ENCODE measurements at regions not wholly inside any gene's neighbourhood (a gene's known extent, or its start where the extent isn't known, plus 50 kb on each side); places are given as distances from the start of the nearest gene placed in this dataset.
"Not testable (repeated sequence)": the region's sequence is repeated elsewhere in the genome, so short reads cannot be mapped to it uniquely, and the experiment has no call there.

DNA sequence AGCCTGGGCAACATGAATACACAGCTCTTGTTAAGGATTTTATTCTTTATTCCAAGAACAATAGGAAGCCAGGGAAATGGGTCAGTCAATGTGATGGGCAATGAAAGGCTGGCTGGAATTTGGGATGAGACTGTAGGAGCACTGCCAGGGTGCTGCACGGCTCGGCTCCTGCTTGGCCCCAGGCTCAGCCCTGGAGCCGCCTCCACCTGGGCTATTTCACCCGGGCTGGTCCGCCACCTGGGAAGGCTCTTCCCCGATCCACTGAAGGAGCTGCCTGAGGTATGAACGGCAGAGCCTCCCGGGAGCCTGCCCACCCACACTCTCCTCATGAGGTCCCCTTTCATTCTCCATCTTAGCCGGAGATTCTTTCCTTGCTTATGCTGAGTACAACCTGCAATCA lies 80.4 kb upstream of the KMT2C start:
- H3K27ac Mint-ChIP-seq = no peak overlapping the region
- H3K4me1 Mint-ChIP-seq (ENCODE audit: low read depth) = no peaks in the 10 kb centered on the region
- TF ChIP-seq, protein P1, sequence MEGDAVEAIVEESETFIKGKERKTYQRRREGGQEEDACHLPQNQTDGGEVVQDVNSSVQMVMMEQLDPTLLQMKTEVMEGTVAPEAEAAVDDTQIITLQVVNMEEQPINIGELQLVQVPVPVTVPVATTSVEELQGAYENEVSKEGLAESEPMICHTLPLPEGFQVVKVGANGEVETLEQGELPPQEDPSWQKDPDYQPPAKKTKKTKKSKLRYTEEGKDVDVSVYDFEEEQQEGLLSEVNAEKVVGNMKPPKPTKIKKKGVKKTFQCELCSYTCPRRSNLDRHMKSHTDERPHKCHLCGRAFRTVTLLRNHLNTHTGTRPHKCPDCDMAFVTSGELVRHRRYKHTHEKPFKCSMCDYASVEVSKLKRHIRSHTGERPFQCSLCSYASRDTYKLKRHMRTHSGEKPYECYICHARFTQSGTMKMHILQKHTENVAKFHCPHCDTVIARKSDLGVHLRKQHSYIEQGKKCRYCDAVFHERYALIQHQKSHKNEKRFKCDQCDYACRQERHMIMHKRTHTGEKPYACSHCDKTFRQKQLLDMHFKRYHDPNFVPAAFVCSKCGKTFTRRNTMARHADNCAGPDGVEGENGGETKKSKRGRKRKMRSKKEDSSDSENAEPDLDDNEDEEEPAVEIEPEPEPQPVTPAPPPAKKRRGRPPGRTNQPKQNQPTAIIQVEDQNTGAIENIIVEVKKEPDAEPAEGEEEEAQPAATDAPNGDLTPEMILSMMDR (IDR thresholded peaks at IDR 0.05) = no peak
- H3K4me3 Mint-ChIP-seq = no peak overlapping the region
- H3K9me3 Mint-ChIP-seq = peaks cover 11% of the 10 kb centered on the region
- peaks cover 3% of the 10 kb centered on the region for H3K27me3 Mint-ChIP-seq (ENCODE audit: insufficient read depth)
- H3K36me3 Mint-ChIP-seq (ENCODE audit: low read depth) = no peaks in the 10 kb centered on the region
- no peak for DNase-seq

DNA sequence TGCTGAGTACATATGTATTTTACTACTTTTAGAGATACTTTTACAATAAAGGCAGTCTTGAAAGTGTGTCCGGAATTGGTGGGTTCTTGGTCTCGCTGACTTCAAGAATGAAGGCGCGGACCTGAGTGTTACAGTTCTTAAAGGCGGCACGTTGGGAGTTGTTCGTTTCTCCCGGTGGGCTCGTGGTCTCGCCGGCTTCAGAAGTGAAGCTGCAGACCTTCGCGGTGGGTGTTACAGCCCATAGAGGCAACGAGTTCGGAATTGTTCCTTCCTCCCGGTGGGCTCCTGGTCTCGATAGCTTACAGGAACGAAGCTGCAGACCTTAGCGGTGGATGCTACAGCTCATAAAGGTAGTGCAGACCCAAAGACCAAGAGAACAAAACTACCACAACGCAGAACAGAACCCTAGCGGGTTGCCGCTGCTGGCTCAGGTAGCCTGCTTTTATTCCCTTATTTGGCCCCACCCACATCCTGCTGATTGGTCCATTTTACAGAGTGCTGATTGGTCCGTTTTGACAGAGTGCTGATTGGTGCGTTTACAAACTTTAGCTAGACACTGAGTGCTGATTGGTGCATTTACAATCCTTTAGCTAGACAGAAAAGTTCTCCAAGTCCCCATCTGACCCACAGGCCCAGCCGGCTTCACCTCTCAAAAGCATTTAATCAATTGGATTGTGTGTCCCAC lies 79.6 kb upstream of the KMT2C start:
- not testable (repeated sequence) for H3K27ac Mint-ChIP-seq; H3K27me3 Mint-ChIP-seq (ENCODE audit: insufficient read depth); H3K36me3 Mint-ChIP-seq (ENCODE audit: low read depth); DNase-seq; H3K4me1 Mint-ChIP-seq (ENCODE audit: low read depth); H3K4me3 Mint-ChIP-seq
- peaks cover 11% of the 10 kb centered on the region for H3K9me3 Mint-ChIP-seq

DNA sequence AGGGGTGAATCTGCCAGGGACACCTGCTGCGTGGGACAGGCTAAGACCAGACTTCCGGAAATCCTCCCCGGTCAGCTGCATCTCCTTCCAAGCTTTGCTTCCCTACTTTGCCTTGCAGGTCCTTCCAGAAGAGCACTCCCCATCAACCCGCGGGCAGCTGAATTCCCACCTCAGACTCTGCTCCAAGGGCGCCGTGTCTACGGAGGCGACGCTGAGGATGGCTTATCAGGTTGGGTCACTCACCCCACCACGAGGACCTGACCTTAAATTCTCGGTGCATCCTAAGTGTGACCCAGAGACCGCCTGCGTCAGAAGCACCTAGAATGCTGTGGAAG lies 78.9 kb upstream of the KMT2C start:
- no peak for DNase-seq
- H3K4me1 Mint-ChIP-seq (ENCODE audit: low read depth) = no peaks in the 10 kb centered on the region
- no peaks in the 10 kb centered on the region for H3K36me3 Mint-ChIP-seq (ENCODE audit: low read depth)
- H3K27me3 Mint-ChIP-seq (ENCODE audit: insufficient read depth) = peaks cover 3% of the 10 kb centered on the region
- TF ChIP-seq, protein P1 (IDR thresholded peaks at IDR 0.05) = no peak
- no peak overlapping the region for H3K27ac Mint-ChIP-seq
- H3K4me3 Mint-ChIP-seq = no peak overlapping the region
- peaks cover 11% of the 10 kb centered on the region for H3K9me3 Mint-ChIP-seq

DNA sequence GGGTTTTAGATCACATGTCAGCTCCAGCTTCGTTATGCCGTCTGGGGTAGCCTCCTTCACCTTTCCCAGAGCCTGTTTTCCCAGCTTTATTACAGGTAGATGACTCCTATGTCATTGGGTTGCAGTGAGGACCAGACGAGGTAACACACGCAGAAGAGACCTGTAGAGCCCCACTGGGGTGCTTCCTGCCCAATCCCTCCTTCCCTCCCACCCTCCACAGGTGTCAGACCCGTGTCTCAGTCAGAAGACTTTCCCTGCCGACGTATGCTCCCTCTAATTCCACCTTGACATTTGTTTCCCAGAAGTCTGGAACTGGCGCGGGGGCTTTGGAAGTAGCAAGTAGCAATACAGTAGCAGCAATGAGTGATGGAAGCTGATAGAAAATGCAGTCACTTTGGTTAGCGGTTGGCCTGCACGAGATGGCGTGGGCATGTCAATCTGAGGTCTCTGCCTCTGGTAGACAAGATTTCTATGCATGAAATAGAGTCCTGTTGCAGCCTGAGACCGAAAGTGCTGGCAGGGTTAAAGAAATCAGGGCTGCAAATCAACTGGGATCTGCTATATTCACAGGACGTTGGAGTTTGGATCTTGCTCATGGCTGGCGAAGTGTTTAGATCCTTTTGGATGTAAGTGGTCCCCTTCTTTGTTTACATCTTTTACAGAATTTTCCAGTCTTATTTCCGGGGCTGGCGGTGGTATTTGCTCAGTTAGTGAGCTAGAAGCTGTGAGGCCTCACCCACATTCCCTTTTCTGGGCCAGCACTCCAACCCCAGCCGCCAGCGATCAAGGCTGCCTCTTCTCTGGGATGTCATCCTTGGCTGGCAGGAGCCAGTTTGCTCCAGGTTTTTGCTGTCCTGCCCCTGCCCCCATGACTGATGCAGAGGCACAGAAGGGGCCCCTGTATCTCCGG lies 78.3 kb upstream of the KMT2C start:
- TF ChIP-seq, protein P1 (IDR thresholded peaks at IDR 0.05) = no peak
- H3K27ac Mint-ChIP-seq = no peak overlapping the region

DNA sequence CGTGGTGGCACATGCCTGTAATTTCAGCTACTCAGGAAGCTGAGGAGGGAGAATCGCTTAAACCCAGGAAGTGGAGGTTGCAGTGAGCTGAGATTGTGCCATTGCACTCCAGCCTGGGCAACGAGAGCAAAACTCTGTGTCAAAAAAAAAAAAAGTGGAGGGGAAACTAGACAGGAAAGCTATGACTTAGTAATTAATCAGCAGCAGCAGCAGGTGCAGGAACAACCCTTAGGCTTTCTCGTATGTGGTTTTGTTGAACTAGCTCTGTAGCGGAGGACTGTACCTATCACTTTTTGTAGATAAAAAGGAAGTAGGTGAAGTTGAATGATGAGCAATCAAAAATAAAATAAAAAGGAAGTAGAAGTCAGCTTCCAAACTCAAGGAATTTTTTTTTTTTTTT lies 76.9 kb upstream of the KMT2C start:
- H3K4me1 Mint-ChIP-seq (ENCODE audit: low read depth) = no peaks in the 10 kb centered on the region
- no peak for DNase-seq
- no peak overlapping the region for H3K27ac Mint-ChIP-seq
- TF ChIP-seq, protein P1 (IDR thresholded peaks at IDR 0.05) = no peak
- no peak overlapping the region for H3K4me3 Mint-ChIP-seq
- H3K27me3 Mint-ChIP-seq (ENCODE audit: insufficient read depth) = peaks cover 5% of the 10 kb centered on the region
- no peaks in the 10 kb centered on the region for H3K36me3 Mint-ChIP-seq (ENCODE audit: low read depth)
- H3K9me3 Mint-ChIP-seq = peaks cover 3% of the 10 kb centered on the region; the same call in 1 of the 2 replicates

More for the DNA sequence above, 78.3 kb upstream of the KMT2C start:
- Mint-ChIP-seq H3K9me3 (peaks cover 4% of the 10 kb centered on the region), H3K27me3 (ENCODE audit: insufficient read depth) (peaks cover 5% of the 10 kb centered on the region), H3K4me1 (ENCODE audit: low read depth) (no peaks in the 10 kb centered on the region), H3K4me3 (no peak overlapping the region), H3K36me3 (ENCODE audit: low read depth) (no peaks in the 10 kb centered on the region)
- DNase-seq = no peak

DNA sequence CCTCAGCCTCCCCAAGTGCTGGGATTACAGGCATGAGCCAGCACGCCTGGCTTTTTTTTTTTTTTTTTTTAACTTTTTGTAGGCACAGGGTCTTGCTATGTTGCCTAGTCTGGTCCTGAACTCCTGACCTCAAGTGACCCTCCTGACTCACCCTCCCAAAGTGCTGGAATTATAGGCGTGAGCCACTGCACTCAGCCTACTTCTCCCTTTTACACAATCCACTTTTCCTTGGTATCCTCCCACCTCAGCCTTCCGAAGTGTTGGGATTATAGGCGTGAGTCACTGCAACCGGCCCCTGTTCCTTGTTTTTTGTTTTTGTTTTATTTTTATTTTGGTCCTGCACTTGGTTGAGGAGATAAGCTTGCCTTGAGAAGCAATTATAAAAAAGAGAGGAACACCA lies 75.9 kb upstream of the KMT2C start:
- DNase-seq = no peak
- H3K4me3 Mint-ChIP-seq = no peak overlapping the region
- no peaks in the 10 kb centered on the region for H3K36me3 Mint-ChIP-seq (ENCODE audit: low read depth)
- peaks cover 3% of the 10 kb centered on the region; the same call in 1 of the 2 replicates for H3K9me3 Mint-ChIP-seq
- peaks cover 5% of the 10 kb centered on the region for H3K27me3 Mint-ChIP-seq (ENCODE audit: insufficient read depth)
- no peak overlapping the region for H3K27ac Mint-ChIP-seq
- TF ChIP-seq, protein P1 (IDR thresholded peaks at IDR 0.05) = no peak
- H3K4me1 Mint-ChIP-seq (ENCODE audit: low read depth) = no peaks in the 10 kb centered on the region

Data from HFFc6 (cell line).